HL-60/S4 treated with phorbol 12-myristate 13-acetate at 8.2 ng/mL for 4 days and 3 days (cell line): ENCODE measurements at regions not wholly inside any gene's neighbourhood (a gene's known extent, or its start where the extent isn't known, plus 50 kb on each side); places are given as distances from the start of the nearest gene placed in this dataset.

Source experiments
- in situ Hi-C: fragments of 300-500 bp; cut with MboI; formaldehyde crosslinking; loops from 2 replicates; pipeline ENCODE4 v1.15.0; 2022; ENCODE audit warnings: low sequenced_read_pairs

DNA sequence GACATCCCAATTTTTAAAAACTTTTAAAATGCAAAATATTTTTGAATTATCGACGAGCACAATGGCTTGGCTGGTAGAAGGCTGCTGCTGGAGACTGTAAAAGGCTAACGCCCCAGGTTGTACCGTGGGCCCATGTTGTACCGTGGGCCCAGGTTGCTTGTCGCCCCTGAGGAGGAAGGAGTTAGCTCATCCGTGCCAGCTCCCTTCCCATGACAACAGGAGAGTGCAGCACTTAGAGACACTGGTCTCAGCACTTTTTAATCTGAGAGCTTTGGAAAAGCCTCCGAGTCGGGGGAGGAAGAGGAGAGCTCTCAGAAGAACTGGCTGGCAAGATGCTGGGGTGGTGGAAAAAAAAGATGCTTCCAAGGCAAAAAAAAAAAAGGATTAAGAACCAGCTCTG is 50.3 kb upstream of the CACNA1A start:
- in situ Hi-C loops: no loop called here
